ENCODE measurements at regions not wholly inside any gene's neighbourhood (a gene's known extent, or its start where the extent isn't known, plus 50 kb on each side); places are given as distances from the start of the nearest gene placed in this dataset.

DNA sequence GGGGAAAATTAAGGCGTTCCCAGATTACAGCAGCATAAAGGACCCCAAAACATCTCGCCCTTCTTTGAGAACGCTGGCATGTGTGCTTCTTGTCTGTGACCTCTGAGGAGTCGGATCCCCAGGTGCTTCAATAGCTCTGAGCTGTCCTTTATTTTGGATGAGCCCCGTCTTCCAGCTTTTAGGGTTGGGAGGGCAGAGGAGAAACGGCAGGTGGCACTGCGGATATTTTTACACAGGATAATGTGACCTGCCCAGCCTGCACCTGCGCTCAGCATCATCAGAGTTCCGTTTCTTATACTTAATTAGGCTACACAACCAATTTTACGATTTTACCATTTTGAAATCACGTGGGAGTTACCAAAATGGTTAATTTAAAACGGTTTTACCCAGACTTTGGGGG, 147.7 kb upstream of the RPS6KA2 start:
- DNase-seq (ENCODE audit: low spot score), result no peak

DNA sequence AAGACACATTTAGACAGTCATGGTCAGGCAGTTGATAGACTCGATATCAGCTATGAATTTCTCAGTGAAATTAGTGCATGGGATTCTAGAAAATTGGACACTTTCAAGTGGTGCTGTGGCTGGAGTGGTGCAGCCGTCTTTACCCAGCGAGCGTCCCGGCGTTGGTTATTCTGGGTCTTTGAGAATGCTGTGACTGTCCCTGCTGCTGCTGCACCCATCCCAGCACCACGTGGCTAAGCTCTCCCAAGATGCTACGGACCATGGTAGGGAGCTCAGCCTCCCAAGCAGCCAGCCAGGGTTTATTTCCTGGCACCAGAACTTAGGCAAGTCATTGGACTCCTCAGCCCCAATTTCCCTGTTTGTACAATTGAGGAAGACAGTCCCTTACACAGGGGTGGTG, 147.2 kb upstream of the RPS6KA2 start:
- no peak for DNase-seq (ENCODE audit: low spot score)

DNA sequence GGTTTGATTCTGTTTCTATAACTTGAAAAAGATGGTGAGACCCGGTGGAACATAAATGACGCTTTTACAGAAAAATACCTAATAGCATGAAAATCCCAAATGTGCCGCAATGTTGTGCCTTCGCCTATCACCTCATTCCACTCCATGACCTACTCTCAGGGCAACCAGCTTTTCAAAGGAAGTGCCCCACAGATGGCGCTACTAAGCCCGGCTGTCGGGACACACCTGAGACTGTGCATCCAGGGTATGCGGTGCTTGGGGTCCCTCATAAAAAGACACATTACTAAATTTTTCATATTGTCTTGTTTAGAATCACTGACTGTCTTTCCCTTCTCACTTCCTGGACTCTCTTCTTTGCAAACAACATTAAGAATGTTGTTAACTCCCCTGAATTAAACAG, 145.5 kb upstream of the RPS6KA2 start:
- no peak for DNase-seq (ENCODE audit: low spot score)

DNA sequence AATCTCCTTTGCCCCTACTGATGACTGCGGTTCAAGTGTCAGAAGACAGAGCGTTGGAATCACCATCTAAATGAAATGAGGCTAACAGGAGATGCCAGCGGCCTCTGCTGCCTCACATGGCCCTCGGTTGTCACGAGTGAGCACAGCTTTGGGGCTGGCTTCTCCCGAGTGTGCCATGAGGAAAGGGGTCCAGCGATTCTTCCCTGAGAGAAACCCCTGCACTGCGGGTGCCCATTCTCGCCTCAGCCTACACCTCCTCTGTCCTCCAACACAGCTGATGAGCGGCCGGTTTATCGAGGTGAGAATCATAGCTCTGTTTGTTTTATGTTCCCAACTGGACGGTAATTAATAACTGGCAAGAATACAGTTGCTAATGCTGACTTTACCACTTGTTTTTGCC, 144.7 kb upstream of the RPS6KA2 start:
- no peak for DNase-seq (ENCODE audit: low spot score)

DNA sequence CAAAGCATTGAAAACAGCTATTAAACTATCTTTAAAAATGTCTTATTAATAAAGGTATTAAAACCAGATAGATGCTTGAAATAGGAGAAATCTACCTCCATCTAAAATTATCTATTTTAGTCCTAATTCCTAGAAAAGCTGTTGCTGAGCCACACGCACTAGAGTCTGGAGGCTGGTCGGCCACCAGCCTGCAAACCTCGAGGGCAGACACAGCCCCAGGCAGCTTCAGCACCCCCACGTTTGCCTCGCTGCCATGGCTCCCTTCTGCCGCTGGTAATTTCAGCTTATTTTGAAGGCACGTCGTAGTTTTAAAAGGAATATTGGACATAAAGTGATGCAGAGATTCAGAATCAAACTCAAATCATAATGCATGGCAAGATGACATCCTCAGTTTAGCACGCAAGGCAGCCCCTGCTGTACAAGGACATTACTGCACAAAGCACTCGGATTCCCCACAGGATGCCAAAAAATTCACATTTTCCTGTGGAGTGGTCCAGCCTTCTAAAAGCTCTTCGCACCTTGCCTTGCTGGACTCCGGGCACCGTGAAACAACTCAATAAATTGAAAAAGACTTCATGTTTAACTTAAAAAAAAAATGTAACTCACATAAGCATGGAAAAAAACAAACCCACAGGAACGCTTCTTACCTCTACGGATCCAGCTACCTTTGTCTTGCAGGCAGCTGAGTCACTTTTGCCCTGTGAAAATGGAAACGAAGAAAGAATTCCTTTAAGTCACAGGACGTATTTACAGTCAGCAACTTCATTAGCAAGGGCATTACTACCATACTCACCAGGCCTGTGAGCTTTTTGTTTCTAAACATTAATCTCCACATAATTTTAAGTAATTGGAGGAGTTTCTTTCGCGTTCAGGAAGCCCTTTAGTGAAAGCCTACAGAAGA, 143.4 kb upstream of the RPS6KA2 start:
- DNase-seq (ENCODE audit: low spot score), result peak; percentile 19

DNA sequence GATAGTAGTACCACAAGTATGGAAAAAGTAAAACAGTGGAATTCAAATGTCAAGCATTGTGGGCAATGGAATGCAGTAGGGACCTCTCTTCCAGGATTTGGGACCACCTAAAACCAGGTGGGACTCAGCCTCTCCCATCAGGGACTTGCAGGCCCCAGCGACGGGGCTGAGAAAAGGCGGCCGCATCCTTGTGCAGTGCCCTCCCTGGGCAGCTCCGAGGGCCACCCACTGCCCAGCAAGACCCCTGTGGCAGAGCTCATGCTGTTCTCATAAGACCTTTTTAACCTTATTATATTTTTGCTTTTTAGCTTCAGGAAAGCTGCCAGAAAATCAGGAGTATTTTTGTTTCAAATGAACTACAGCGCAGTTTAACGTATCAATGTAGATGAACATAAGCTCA, 142.6 kb upstream of the RPS6KA2 start:
- no peak for DNase-seq (ENCODE audit: low spot score)

DNA sequence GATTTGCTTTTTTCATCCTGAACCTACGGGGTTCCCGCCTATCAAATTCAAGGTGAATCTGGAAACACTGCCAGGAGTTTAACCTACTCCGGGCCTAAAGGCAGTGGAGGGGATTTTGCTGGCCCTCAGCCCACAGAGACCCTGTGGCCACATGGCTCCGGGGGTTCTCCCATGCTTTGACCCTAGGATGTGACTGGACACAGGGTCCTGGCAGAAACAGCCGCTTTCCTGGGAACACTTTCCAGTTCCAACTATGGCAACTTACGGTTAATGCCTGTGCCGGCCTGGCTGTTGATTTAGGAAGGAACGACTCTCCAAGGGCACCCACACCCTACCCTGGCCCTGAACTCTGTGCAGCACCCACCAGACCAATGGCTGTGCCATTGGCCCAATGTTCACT, 141.7 kb upstream of the RPS6KA2 start:
- no peak for DNase-seq (ENCODE audit: low spot score)

DNA sequence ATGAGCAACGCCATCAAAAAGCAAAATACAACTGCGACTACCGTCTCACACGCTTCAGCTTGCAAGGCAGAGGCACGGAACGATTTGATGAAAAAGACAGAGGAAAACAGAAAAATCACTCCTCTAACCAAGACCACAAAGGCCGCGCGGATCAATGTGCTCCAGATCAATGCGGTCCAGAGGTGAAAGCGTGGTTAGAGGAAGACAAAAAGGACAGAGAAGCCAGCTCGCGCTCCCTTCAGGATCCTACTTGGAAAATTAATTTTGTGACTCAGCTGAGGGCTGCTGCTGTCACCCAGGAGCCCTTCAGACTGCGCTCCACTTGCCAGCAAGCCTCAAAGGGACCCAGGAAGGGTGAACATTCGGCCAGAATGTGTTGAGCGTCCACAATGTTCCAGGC, 140.2 kb upstream of the RPS6KA2 start:
- DNase-seq (ENCODE audit: low spot score), result no peak

DNA sequence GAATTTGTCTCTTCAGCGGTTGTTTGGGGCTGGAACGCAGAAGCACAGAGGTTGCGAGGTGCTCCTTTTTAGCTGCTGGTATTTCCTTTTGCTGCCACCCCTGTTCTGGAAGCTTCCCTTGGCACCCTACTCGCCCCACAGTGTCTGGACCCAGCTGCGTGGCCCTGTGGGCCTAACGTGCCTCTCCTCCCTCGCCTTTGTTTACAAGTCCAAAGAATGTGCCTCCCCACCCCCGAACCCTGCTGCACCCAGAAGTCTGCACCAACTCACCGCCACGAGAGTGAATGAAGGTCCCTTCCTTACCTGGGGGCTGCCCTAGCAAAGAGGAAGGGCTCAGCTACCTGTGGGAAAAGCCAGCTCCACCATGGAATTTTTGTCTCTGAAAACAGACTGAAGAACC, 139.7 kb upstream of the RPS6KA2 start:
- no peak for DNase-seq (ENCODE audit: low spot score)

DNA sequence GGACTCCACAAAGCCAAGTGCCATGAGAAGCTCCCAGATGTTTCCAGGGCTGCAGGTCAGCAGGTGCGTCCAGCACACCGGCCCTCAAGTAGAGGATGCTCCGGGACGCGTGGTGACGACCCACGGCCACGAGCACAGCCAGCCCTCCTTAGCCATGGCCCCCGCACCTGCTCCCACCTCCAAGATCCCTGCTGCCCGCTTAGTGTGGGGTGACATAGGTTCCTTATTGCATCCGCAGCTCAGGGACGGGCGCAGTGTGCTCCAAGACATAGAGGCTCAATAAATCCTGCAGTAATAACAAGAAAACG, 138.1 kb upstream of the RPS6KA2 start:
- no peak for DNase-seq (ENCODE audit: low spot score)

DNA sequence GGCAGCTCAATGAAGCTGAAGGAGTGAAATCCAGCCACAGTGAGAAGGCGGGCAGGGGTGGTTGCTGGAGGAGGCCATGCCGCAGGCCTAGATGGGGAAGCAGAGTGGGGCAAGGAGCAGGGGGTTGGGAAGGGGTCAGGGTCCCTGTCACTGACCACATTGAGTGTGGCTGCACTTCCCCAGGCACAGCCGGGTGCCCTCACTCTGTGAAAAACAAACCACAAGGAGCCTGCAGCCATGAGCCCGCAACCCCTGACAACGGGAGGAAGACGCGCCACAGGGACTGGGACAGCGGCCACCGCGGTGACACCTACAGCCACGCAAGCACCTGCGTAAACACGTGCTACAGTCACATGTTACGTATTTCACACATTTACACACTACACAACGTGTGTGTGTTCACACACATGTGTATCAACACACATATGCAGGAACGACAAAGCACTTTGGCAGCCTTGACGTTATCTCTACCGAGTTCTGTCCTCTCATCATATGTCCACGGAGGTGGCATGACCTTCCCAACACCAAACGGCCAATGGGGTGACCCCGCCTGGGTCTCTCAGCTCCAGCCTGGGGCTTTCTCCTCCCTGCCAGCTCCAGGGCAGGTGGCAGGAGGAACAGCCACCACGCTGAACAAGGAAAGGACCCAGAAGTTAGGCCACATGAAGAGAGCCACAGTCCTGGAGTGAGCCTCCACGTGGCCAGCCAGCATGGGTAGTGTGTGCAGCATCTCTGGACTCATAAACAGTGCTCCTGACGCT, 137.6 kb upstream of the RPS6KA2 start:
- no peak for DNase-seq (ENCODE audit: low spot score)

DNA sequence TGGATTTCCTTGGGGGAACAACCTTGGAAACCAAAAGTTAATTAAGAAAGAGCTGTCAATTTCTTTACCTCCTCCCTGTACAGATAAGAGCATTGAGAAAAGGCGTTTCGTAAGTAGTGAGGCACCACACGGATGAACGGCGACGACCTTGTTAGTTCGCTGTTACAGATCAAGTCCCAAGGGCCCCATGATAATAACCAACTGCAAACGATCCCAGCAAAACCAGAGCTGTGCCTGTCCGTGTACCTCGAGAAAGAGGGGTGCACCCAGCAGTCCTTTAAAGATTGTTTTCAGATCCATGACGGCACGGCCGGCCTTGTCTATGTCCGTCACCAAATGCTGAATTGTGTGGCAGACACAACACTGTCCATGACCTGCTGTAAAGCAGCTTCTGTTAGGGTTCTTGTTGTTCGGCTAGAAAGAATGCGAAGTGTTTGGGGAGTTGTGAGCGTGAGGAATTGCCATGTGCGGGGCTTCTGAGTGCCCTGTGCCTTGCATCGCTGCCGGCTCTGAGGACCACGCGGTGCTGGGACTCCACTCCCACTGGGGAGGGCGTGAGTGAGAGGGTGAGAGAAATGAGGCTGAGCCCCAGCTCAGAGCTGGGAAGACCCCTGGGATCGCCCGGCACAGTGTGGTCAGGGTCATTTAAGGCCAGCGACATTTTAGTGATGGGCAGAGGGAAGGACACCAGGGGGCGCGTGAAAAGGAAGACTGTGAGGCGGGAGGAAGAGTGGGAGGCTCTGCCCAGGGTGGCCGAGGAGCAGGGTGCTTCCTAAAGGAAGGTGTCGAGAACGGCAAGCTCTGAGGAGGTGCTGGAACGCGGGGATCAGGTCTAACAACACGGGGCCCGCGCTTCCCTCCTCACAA, 136.8 kb upstream of the RPS6KA2 start:
- no peak for DNase-seq (ENCODE audit: low spot score)

DNA sequence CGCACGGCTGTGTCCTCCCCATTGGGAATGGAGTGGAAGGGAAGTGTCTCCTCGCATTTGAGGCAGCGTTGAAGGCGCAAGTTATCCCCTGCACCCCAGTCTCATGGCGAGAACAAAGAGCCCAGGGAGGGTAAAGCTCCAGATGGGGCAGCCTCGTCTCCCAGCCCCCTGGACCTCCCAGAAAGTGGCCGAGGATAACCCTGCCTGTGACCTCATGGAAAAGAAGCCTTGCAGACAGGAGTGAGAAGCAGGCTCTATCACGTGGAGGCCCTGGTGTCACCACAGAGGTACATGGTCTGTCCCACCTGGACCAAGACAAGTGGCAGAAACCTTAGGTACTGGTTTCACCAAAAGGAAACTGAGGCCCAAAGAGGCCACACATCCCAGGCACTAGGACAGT, 134.8 kb upstream of the RPS6KA2 start:
- DNase-seq (ENCODE audit: low spot score), result no peak

DNA sequence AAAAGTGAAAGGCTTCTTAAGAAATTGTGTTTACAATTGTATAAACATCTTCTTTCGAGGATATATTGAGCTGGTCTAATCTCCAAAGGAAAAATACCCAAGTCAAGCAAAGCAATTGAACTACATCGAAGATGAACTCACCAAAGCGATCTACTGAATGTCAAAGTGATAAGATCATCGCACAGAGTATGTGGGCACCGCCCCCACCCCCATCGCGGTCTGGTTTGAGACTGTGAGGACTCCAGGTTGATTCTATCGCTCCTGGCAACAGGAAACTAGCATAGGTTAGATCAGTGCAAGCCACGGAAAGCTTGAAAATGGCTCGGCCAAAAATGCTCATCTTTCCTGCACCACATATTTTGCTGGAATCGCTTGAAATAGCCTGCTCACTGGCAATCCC, 133.2 kb upstream of the RPS6KA2 start:
- DNase-seq (ENCODE audit: low spot score), result no peak

DNA sequence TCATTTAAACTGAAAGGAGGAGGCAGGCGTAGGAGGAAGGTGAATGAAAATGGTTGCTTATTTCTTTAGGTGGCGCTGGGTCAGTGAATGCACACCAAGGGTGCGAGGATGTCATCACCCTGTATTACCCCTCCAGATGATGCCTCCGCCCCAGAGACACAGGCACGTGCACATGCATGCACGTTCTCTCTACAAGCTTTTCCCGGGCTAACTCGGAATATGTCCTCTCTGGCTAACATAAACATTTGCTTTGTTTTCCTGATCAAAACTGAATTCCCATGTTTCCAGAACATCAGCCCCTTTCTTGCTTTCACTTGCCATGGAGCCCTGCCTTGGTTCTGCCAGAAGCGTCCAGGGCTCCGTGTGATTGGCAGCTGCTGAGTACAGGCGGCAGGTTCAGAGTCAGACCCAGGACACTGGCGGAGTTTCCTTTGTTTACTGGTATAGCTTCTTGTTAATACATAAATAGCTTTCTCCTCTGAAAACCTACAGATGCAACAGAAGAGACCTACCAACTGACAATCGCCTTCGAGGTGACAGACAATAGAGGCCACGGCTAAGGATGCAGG, 131.2 kb upstream of the RPS6KA2 start:
- no peak for DNase-seq (ENCODE audit: low spot score)

DNA sequence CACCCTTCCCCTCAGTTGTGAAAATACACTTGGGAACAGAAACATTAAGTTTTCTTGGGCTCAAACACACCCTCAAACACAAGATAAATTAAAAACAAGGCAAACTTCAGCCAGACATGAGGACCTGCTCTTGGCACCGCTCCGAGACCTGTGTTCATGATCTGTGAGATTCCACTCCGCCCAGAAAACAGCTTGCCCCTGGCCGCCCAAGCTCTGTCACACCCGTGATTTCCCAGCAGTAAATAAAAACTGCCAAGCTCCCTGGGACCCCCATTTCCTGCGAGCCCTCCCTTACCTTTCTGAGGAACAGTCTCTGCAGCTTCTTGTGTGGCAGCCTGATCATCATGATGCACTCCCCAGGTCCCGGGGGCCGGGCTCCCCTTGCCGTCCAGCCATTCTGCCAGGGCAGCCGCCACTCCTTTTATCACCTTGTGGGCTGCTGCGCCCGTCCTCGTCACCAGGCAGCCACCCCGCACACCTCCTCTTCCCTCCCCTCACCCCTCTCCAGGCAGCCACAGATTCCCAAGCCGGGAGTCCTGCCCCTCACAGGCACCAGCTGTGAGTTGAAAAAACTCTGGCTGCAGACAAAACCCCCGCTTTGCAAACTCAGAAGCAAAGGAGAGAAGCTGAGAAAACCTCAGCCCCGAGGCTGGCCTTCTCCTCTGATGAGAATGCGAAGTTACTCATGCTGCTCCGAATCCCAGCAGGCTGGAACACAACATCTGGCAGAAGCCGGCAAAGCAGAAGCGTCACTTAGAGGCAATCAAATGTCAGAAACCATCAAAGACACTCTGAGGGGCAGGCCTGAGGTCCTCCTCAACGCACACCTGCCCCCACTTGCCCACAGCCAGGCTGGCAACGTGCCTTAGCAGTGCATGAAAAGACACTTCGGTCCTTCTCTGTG, 130.4 kb upstream of the RPS6KA2 start:
- peak; percentile 54 for DNase-seq (ENCODE audit: low spot score)

DNA sequence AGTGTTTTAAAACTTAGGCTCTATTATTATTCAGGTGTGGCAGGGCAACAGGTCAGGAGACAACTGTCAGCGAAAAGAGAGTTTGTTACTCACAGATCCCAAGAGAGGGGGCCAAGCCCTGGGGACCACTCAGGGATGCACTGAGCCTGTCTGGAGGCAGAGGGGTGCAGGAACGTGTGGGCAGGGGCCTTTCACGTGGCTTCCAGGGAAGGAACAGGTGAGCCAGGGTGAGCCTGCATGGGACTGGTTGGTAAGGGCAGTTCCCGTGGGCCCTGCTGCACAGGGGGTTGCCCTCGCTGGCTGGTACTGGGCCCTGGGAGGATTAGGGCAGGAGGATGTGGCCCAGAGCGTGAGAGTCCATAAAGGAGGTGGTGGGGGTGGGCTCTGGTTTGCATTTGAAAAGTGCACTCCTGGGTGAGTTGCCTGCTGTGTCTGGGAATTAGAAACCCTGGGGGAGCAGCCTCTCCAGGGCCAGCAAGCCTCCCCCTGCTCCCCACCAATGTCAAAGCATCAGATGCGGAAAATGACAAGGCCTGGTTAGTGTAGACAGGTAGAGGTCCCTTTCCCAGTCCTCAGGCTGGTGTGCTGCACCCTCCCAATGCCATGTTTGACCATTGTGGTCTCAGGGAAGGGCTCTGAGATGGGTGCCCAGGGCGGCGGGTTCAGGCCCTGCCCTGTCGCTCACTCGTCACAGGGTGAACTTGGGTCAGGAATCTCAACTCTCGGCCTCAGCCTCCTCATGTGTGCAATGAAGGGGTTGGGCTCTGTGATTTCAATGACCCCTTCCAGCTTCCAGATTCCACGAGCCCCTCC, 127.4 kb upstream of the RPS6KA2 start:
- no peak for DNase-seq (ENCODE audit: low spot score)

DNA sequence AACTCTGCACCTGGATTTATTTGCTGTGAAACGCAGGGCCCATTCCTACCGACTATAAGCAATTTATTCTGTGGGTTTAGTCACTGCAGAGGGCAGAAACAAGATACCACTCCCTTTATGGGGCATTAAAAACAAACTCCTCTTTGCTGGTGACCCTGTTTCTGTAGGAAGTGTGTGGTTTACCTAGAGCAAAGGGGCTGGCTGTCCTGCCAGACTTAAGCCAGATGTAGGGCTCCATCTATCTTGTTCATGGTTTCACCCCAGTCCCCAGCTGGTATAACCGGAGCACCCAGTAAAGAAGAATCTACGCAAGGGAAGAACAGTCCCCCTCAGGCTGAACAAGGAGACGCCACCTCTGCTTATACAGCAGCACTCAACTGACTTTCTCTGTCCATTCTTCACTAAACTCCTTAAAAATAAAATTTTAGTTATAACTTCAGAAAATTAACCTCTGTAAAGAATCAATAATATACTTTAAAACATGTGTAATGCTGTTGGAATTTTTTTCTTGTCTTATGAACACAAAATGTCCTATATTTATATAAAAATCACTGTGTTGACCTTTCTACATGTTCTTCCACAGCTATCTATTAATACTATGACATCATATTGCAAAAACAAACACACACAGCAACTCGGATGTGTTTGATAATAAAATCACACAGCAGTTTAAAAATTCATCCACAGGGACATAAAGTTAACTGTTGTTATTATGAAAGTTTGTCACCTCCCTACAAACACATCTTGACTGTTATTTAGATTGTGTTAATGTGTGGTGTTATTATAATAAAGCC, 126.1 kb upstream of the RPS6KA2 start:
- no peak for DNase-seq (ENCODE audit: low spot score)

DNA sequence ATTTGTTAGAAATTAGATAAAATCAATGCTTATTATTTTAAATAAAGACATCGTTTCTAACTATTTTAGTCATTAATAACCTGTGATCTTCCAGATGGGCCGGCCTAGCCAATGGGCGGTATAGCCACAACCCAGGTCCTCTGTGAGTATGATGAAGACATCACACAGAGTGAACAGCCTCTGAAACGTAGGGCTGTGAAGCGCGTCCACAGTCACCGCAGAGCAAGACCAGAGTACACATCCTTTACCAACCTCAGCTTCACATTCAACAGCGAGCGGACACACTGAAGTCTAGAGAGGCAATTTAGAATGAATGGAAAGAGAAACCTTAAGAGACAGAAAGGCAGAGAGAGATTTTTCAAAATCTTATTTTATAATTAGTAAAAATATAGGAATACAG, 125.0 kb upstream of the RPS6KA2 start:
- DNase-seq (ENCODE audit: low spot score), result no peak

Data from AG08395 (cell line).